ENCODE measurements at regions not wholly inside any gene's neighbourhood (a gene's known extent, or its start where the extent isn't known, plus 50 kb on each side); places are given as distances from the start of the nearest gene placed in this dataset.

DNA sequence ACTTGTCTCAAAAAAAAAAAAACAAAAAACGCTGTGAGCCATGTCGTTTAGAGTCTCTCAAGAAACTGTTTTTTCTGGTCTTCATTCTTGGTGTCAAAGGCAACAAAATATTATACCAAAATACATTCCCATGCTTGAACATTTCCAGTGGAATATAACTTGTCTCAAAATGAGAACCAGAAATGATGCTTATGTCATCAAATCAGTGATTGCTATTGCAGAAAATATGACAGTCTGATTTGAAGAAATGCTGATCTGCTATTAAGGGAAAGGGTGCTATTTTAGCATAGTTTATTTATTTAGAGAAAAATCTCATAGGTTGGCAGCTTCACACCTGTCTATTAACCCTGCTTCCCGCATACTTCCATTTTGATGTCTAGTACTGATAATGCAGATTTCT, 82.4 kb upstream of the ACSL3 start:
- Histone ChIP-seq H3K56ac (ENCODE audit: insufficient read length, low read depth, low read length) (no peak overlapping the region), H2BK12ac (ENCODE audit: insufficient read length, low read depth, low read length) (no peak overlapping the region), H3T11ph (ENCODE audit: low read length) (no peak overlapping the region), H2BK5ac (ENCODE audit: insufficient read length, low read length) (no peak overlapping the region), H2BK15ac (ENCODE audit: low read depth, low read length) (no peak overlapping the region), H3K23me2 (ENCODE audit: insufficient read length, low read depth, low read length, poor library complexity, severe bottlenecking) (no peaks in the 10 kb centered on the region), H3K14ac (ENCODE audit: insufficient read depth, low read length) (no peak overlapping the region), H2BK120ac (ENCODE audit: low read depth, low read length, poor library complexity, severe bottlenecking) (no peak overlapping the region), H4K91ac (ENCODE audit: insufficient read length, low read depth, low read length) (no peak overlapping the region), H3K23ac (ENCODE audit: insufficient read length, low read depth, low read length) (no peak overlapping the region), H3K27ac (ENCODE audit: insufficient read length, low read depth, low read length) (no peak overlapping the region), H3K9ac (ENCODE audit: extremely low read depth, insufficient read length, low read length) (no peak overlapping the region), H3K4me1 (ENCODE audit: insufficient read depth, low read length) (no peaks in the 10 kb centered on the region), H3K4me2 (ENCODE audit: insufficient read depth, insufficient read length, low read length) (no peak overlapping the region), H3K79me1 (ENCODE audit: insufficient read depth, low read depth, low read length, poor library complexity, severe bottlenecking) (no peaks in the 10 kb centered on the region), H3K9me3 (ENCODE audit: control insufficient read depth, low read depth, low read length) (no peaks in the 10 kb centered on the region), H2AK5ac (ENCODE audit: insufficient read length, low read length) (no peak overlapping the region), H3K4ac (ENCODE audit: low read depth, low read length) (no peak overlapping the region), H2AFZ (ENCODE audit: low read length) (no peak overlapping the region), H4K20me1 (ENCODE audit: control insufficient read depth, insufficient read depth, insufficient read length) (no peaks in the 10 kb centered on the region), H2BK20ac (ENCODE audit: low read depth, low read length, poor library complexity, severe bottlenecking) (no peak overlapping the region), H3K18ac (ENCODE audit: insufficient read length, low read depth, low read length) (no peak overlapping the region), H4K5ac (ENCODE audit: insufficient read length, low read depth, low read length) (no peak overlapping the region), H3K27me3 (ENCODE audit: insufficient read depth, low read length) (no peaks in the 10 kb centered on the region), H3K79me2 (ENCODE audit: insufficient read depth, low read length) (no peaks in the 10 kb centered on the region), H4K8ac (replicated peaks; ENCODE audit: insufficient read length, low read depth, low read length) (no peak overlapping the region)
- Mint-ChIP-seq H3K4me1 (peaks cover 3 to 4% of the 10 kb centered on the region in 2 experiments; a peak in 3 of 4 replicates), H3K27ac (no peak overlapping the region), H3K4me3 (no peak overlapping the region), H3K27me3 (ENCODE audit: low read depth) (no peaks in the 10 kb centered on the region; the same call in 1 of the 2 replicates), H3K36me3 (ENCODE audit: insufficient read depth in 1 of 3, low read depth in 3 of 3) (no peaks in the 10 kb centered on the region), H3K9me3 (no peaks in the 10 kb centered on the region)
- TF ChIP-seq, protein P1, sequence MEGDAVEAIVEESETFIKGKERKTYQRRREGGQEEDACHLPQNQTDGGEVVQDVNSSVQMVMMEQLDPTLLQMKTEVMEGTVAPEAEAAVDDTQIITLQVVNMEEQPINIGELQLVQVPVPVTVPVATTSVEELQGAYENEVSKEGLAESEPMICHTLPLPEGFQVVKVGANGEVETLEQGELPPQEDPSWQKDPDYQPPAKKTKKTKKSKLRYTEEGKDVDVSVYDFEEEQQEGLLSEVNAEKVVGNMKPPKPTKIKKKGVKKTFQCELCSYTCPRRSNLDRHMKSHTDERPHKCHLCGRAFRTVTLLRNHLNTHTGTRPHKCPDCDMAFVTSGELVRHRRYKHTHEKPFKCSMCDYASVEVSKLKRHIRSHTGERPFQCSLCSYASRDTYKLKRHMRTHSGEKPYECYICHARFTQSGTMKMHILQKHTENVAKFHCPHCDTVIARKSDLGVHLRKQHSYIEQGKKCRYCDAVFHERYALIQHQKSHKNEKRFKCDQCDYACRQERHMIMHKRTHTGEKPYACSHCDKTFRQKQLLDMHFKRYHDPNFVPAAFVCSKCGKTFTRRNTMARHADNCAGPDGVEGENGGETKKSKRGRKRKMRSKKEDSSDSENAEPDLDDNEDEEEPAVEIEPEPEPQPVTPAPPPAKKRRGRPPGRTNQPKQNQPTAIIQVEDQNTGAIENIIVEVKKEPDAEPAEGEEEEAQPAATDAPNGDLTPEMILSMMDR (conservative IDR thresholded peaks at IDR 0.05): no peak
- WGBS (ENCODE audit: extremely low coverage, insufficient read length, low lambda C conversion rate): no CpG with 5 or more reads among the region's 3 CpGs
- no peak for DNase-seq

Data from H9 (cell line).